Mucosa of stomach (tissue), 1 donor: ENCODE measurements at regions not wholly inside any gene's neighbourhood (a gene's known extent, or its start where the extent isn't known, plus 50 kb on each side); places are given as distances from the start of the nearest gene placed in this dataset.

Source experiments
- H3K27me3 ChIP-seq: one replicate; pipeline ENCODE4 v1.7.0; 2013; ENCODE audit warnings: mild to moderate bottlenecking, low read length; ENCODE audit not compliant: control insufficient read depth, insufficient read depth
- H3K36me3 ChIP-seq: one replicate; pipeline ENCODE4 v1.7.0; 2013; ENCODE audit warnings: low read length; ENCODE audit not compliant: control insufficient read depth, insufficient read depth
- H3K4me1 ChIP-seq: one replicate; pipeline ENCODE4 v1.7.0; 2013; ENCODE audit warnings: mild to moderate bottlenecking, low read length; ENCODE audit not compliant: control insufficient read depth, insufficient read depth
- H3K4me3 ChIP-seq: one replicate; pipeline ENCODE4 v1.7.0; 2013; ENCODE audit warnings: low read length
- H3K9ac ChIP-seq: one replicate; pipeline ENCODE4 v1.7.0; 2013; ENCODE audit warnings: mild to moderate bottlenecking, low read length, moderate library complexity
- H3K9me3 ChIP-seq: one replicate; pipeline ENCODE4 v1.7.0; 2013; ENCODE audit warnings: mild to moderate bottlenecking, low read length, moderate library complexity; ENCODE audit not compliant: control insufficient read depth
- donor health status: Pancreatic carcinoma.

- no peaks in the 10 kb centered on the region for H3K4me1 ChIP-seq
- no peaks in the 10 kb centered on the region for H3K9me3 ChIP-seq
- H3K9ac ChIP-seq: no peak overlapping the region
- H3K27me3 ChIP-seq: no peaks in the 10 kb centered on the region
- no peak overlapping the region for H3K4me3 ChIP-seq
- no peaks in the 10 kb centered on the region for H3K36me3 ChIP-seq
Observed at GRCh38 chr6:170167657-170168159, 123.2 kb downstream of the DLL1 start.

- Histone ChIP-seq H3K27me3 (no peaks in the 10 kb centered on the region), H3K36me3 (no peaks in the 10 kb centered on the region), H3K4me1 (no peaks in the 10 kb centered on the region), H3K4me3 (no peak overlapping the region), H3K9me3 (no peaks in the 10 kb centered on the region), H3K9ac (no peak overlapping the region)
Observed at GRCh38 chr6:170166511-170167122, 124.3 kb downstream of the DLL1 start.

GRCh38 chr6:170165471-170166117 is 125.3 kb downstream of the DLL1 start:
- Histone ChIP-seq H3K9ac (no peak overlapping the region), H3K27me3 (no peaks in the 10 kb centered on the region), H3K9me3 (no peaks in the 10 kb centered on the region), H3K36me3 (no peaks in the 10 kb centered on the region), H3K4me1 (no peaks in the 10 kb centered on the region), H3K4me3 (no peak overlapping the region)

GRCh38 chr6:170165085-170165470 is 125.8 kb downstream of the DLL1 start:
- Histone ChIP-seq H3K36me3 (no peaks in the 10 kb centered on the region), H3K9me3 (no peaks in the 10 kb centered on the region), H3K9ac (no peak overlapping the region), H3K4me1 (no peaks in the 10 kb centered on the region), H3K4me3 (no peak overlapping the region), H3K27me3 (no peaks in the 10 kb centered on the region)

GRCh38 chr6:170164271-170164900 is 126.5 kb downstream of the DLL1 start:
- Histone ChIP-seq H3K9ac (no peak overlapping the region), H3K4me1 (no peaks in the 10 kb centered on the region), H3K36me3 (no peaks in the 10 kb centered on the region), H3K9me3 (no peaks in the 10 kb centered on the region), H3K4me3 (no peak overlapping the region), H3K27me3 (no peaks in the 10 kb centered on the region)

- H3K36me3 ChIP-seq: no peaks in the 10 kb centered on the region
- H3K9me3 ChIP-seq: no peaks in the 10 kb centered on the region
- no peaks in the 10 kb centered on the region for H3K27me3 ChIP-seq
Observed at GRCh38 chr6:170163405-170164170, 127.3 kb downstream of the DLL1 start.

GRCh38 chr6:170162775-170163404 is 128.0 kb downstream of the DLL1 start:
- Histone ChIP-seq H3K4me1 (no peaks in the 10 kb centered on the region), H3K9me3 (no peaks in the 10 kb centered on the region), H3K36me3 (no peaks in the 10 kb centered on the region), H3K9ac (no peak overlapping the region), H3K27me3 (no peaks in the 10 kb centered on the region), H3K4me3 (no peak overlapping the region)

More at GRCh38 chr6:170163405-170164170, 127.3 kb downstream of the DLL1 start:
- Histone ChIP-seq H3K9ac (no peak overlapping the region), H3K4me3 (no peak overlapping the region), H3K4me1 (no peaks in the 10 kb centered on the region)

GRCh38 chr6:170162011-170162774 is 128.7 kb downstream of the DLL1 start:
- no peak overlapping the region for H3K4me3 ChIP-seq
- no peaks in the 10 kb centered on the region for H3K4me1 ChIP-seq
- no peaks in the 10 kb centered on the region for H3K36me3 ChIP-seq
- no peaks in the 10 kb centered on the region for H3K27me3 ChIP-seq
- no peaks in the 10 kb centered on the region for H3K9me3 ChIP-seq
- no peak overlapping the region for H3K9ac ChIP-seq

- H3K9me3 ChIP-seq: no peaks in the 10 kb centered on the region
Observed at GRCh38 chr6:170160628-170161611, 130.0 kb downstream of the DLL1 start.

GRCh38 chr6:170160031-170160627 is 130.7 kb downstream of the DLL1 start:
- no peaks in the 10 kb centered on the region for H3K27me3 ChIP-seq
- H3K9ac ChIP-seq: no peak overlapping the region
- no peaks in the 10 kb centered on the region for H3K36me3 ChIP-seq
- H3K4me1 ChIP-seq: no peaks in the 10 kb centered on the region
- H3K4me3 ChIP-seq: no peak overlapping the region
- no peaks in the 10 kb centered on the region for H3K9me3 ChIP-seq

More at GRCh38 chr6:170160628-170161611, 130.0 kb downstream of the DLL1 start:
- no peak overlapping the region for H3K4me3 ChIP-seq
- no peaks in the 10 kb centered on the region for H3K4me1 ChIP-seq
- no peaks in the 10 kb centered on the region for H3K36me3 ChIP-seq
- H3K27me3 ChIP-seq: no peaks in the 10 kb centered on the region
- no peak overlapping the region for H3K9ac ChIP-seq
